ENCODE measurements at regions not wholly inside any gene's neighbourhood (a gene's known extent, or its start where the extent isn't known, plus 50 kb on each side); places are given as distances from the start of the nearest gene placed in this dataset.
"Not testable (repeated sequence)": the region's sequence is repeated elsewhere in the genome, so short reads cannot be mapped to it uniquely, and the experiment has no call there.

GRCh38 chr15:95636107-95636506, 694.4 kb upstream of the NR2F2 start:
- no peak for DNase-seq

DNA sequence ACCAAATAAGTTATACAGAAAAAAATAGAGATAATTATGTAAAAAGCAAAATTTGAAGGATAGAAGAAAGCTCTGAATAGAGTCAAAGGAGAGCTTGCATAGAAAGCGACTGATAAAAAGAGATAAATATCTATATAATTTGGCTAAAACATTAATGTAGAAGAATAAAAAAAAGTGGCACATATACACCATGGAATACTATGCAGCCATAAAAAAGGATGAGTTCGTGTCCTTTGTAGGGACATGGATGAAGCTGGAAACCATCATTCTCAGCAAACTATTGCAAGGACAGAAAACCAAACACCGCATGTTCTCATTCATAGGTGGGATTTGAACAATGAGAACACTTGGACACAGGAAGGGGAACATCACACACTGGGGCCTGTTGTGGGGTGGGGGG, 693.3 kb upstream of the NR2F2 start:
- DNase-seq: not testable (repeated sequence)

DNA sequence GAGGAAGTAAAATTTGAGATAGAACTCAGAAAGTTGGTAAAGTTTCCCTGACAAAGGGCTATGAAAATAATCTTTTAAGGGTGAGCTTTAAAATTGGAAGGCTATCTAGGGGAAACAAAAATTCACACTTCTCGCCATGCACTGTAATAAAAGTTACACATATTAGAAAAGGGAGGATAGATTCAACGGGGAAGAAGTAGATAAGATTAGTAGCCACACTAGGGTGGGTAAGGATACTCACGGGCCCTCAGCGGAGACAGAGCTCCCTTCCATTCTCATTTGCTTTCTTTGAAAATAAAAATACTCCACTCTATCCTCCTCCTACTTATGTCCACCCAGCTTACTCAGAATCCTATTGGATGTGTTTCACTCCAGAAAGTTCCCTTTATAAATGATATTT, 691.3 kb upstream of the NR2F2 start:
- no peak for DNase-seq

DNA sequence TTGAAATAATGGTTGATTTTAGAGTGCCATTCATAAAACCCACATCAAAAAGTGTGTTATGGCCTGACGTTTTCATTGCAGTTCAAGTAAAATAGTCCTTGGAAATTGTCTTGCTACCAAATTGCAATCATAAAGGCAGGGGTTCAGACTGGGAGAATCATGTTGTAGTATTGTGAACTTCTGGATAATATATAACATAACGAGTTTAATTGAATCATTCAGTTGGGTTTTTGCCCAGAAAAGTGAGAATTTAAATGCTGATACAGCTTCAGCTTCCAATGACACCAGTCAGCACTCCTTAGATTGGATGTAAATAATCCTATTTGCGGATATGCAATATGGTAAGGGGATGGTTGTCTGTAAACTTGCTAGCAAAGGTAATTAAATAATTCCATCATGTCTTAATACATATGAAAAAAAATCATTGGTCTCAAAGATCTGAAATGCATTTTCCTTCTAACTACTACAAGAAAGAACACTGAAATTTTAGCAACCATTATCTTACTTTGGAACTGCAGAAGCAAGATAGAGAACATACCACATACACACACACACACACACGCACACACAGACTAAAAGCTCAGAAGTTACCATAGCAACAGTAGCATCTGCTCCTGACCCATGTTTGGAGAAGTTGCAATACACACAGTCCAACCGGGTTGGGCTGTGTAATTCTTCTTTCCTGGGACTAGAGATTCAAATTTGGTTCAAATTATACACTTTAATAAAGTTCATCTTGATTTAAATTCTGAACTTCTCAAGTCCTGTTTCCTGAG, 686.2 kb upstream of the NR2F2 start:
- no peak for DNase-seq

GRCh38 chr15:95645791-95646338, 684.6 kb upstream of the NR2F2 start:
- DNase-seq: no peak

DNA sequence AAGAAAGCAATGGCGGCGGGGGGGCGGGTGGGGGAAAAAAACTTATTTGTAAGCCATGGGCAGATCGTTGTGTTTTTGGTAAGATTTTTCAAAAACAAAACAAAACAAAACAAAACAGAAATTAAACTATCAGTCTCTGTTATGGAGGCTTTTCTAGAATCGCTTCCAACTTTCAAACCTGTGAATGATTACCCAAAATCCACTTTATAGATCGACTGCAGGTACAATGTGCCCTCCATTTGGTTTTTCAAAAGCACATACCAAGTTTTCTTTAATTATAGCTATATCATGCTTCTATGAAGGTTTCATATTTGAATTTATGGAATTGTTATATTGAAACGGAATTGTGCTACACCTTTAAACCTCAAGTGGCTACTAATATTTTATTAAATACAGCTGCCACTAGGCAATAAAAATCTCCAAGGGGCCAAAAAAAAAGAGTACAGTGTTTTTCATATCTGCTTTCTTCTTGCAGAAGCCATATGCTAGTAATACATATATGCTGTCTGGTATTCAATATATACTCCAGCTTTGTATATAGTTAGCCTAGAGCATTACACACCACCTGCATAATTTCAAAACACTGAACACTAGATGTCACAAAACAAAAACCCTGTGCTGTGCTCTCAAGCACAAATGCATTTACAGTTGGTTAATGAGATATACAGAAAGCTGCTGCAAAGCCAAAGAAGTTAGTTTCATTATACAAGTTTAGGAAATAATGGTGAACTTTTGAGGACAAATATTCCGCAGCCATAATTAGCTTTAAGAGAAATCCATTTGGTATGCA, 683.8 kb upstream of the NR2F2 start:
- no peak for DNase-seq

- no peak for DNase-seq
Observed at GRCh38 chr15:95647531-95648277, 682.8 kb upstream of the NR2F2 start.

GRCh38 chr15:95653361-95653805, 677.1 kb upstream of the NR2F2 start:
- no peak for DNase-seq

- DNase-seq: no peak
Observed at GRCh38 chr15:95655089-95655607, 675.4 kb upstream of the NR2F2 start.

DNA sequence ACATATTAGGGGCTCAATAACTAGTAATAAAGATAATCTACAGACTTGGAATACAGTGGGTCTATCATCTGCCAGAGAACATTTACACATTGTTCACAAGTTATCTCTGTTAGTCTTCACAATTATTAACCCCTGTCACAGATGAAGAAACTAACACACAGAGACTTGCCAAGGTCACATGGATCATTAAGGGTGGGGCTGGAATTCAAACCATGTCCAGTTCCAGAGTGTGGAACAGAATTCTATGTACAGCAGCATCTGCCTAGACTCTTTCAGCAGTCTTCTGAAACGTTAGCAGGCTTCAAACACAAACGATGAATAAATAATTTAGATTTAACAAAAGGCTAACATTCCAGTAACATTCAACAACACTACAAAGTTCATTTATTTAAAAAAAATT, 673.9 kb upstream of the NR2F2 start:
- DNase-seq: no peak

GRCh38 chr15:95658799-95659198, 671.7 kb upstream of the NR2F2 start:
- DNase-seq: no peak

DNA sequence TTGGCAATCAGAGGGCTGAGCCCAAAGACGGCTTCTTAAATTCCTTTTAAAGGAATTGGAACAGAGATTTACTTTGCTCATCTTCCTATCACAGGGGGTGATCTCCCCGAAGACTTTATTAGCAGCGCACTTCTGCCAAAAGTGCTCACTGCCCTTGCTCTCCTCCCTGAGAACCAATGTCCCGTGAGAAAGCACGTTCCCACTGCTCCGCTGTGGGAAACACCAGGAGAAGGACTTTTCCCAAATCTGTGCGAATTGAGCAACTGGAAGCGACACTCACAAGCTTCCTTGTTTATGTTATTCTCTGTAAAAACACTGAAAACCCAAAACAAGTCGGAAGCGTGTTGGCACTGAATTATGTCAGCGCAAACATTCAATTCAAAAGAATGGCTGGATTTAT, 670.8 kb upstream of the NR2F2 start:
- DNase-seq: no peak

GRCh38 chr15:95662638-95663037, 667.9 kb upstream of the NR2F2 start:
- no peak for DNase-seq

- no peak for DNase-seq
Observed at GRCh38 chr15:95663156-95664100, 667.1 kb upstream of the NR2F2 start.

DNA sequence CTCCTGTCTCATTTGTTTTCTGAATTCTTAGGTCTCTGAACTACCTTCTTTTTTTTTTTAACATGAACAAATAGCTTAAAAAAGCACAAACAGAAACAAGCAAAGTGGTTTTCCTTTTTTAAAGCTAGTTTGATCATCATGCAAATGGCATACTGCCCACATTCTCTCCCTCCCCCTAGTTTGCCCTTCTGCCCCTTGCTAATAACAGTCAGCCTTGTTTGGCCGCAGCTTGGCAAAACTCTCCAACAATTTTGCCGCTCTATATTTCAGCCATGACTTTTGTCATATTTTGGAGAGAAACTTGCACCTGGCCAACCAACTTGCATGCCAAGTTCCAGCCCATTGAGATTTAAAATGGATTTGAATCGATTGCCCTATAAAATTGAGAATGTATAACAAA, 666.0 kb upstream of the NR2F2 start:
- peak; percentile 50 for DNase-seq

- no peak for DNase-seq
Observed at GRCh38 chr15:95669146-95669922, 661.2 kb upstream of the NR2F2 start.

- DNase-seq: no peak
Observed at GRCh38 chr15:95674031-95674430, 656.5 kb upstream of the NR2F2 start.

DNA sequence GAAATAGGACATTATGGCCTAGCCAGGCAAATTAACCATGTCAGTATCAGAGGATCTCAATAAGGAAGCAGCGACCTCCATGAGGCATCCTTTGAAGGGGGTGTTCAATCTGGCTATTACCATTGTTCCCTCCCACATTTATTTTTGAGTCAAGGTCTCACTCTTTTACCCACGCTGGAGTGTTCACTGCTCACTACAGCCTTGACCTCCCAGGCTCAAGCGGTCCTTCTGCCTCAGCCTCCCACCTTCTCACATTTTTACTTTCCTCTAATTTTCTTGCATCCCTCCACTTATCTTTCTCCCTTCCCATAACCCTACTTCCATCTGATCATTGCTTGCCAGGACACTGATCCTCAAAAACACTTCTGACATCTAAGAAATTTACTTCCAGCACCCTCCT, 654.0 kb upstream of the NR2F2 start:
- no peak for DNase-seq

DNA sequence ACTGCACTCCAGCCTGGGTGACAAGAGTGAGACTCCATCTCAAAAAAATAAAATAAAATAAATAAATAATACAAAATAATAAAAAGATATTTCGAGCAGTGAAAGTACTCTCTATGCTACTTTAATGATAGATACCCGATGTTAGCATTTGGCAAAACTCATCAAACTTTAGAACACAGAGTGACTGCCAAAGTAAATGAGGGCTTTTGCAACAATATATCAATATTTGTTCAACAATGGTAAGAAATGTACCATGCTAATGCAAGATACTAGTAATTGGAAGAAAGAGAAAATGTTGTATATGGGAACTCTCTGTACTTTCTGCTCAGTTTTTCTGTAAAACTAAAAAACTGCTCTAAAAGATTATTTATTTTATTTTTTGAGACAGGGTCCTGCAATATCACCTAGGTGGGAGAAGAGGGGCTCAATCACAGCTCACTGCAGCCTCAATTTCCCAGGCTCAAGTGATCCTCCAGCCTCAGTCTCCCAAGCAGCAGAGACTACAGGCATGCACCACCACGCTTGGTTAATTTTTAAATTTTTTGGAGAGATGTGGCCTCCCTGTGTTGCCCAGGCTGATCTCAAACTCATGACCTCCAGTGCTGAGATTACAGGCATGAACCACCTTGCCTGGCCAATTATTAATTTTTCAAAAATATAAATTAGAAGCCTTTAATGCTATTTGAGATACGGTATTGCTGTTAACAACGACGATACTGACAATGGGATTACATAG, 650.5 kb upstream of the NR2F2 start:
- no peak for DNase-seq

DNA sequence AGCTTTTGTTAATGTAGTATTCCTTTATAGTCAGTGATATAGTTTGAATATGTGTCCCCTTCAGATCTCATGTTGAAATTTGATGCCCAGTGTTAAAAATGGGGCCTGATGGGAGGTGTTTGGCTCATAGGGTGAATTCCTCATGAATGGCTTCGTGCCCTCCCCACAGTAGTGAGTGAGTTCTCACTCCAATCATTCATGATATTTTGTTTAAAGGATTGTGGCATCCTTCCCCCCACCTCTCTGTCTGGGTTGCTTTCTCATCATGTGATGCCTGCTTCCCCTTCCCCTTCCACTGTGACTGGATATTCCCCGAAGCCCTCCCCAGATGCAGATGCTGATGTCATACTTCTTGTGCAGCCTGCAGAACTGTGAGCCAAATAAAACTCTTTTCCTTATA, 649.8 kb upstream of the NR2F2 start:
- no peak for DNase-seq
